ENCODE measurements at regions not wholly inside any gene's neighbourhood (a gene's known extent, or its start where the extent isn't known, plus 50 kb on each side); places are given as distances from the start of the nearest gene placed in this dataset.

DNA sequence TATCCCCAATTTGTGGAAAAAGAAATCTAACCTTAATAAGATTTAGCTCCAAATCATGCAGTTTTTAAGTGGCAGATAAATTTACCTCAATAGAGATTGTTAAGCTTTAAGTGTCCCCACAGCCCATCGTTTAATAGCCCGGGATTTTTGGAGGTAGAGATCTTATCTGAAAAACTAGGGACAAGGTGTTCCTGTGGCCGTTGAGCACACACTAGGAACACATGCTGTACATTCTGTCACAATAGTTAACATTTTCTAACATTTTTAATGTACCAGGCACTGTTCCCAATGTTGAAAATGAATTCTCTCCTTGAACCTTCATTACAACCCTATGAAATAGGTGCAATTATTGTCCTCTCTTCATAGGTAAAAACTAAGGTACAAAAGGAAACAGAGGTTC, 85.7 kb upstream of the PLD5 start:
- TF ChIP-seq, protein P1, sequence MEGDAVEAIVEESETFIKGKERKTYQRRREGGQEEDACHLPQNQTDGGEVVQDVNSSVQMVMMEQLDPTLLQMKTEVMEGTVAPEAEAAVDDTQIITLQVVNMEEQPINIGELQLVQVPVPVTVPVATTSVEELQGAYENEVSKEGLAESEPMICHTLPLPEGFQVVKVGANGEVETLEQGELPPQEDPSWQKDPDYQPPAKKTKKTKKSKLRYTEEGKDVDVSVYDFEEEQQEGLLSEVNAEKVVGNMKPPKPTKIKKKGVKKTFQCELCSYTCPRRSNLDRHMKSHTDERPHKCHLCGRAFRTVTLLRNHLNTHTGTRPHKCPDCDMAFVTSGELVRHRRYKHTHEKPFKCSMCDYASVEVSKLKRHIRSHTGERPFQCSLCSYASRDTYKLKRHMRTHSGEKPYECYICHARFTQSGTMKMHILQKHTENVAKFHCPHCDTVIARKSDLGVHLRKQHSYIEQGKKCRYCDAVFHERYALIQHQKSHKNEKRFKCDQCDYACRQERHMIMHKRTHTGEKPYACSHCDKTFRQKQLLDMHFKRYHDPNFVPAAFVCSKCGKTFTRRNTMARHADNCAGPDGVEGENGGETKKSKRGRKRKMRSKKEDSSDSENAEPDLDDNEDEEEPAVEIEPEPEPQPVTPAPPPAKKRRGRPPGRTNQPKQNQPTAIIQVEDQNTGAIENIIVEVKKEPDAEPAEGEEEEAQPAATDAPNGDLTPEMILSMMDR (IDR thresholded peaks at IDR 0.05) = no peak
- TF ChIP-seq EP300 (IDR thresholded peaks at IDR 0.05) = peak in 1 of 4 donors; percentile 52
- TF ChIP-seq POLR2A (IDR thresholded peaks at IDR 0.05) = no peak

Measured in upper lobe of left lung (tissue), 4 donors.